SK-N-SH (cell line): ENCODE measurements at regions not wholly inside any gene's neighbourhood (a gene's known extent, or its start where the extent isn't known, plus 50 kb on each side); places are given as distances from the start of the nearest gene placed in this dataset.

Experiments
- CTCF ChIA-PET: fragments of 300-600, 350-600 bp; formaldehyde crosslinking; extraction: SDS; loops from one replicate; lab custom pipeline; 2021; lab: Yijun Ruan, JAX
- POLR2A ChIA-PET: fragments of 350-600 bp; sonication (Branson Sonifier 250); formaldehyde crosslinking; extraction: SDS; loops from one replicate; lab custom pipeline; 2020; ENCODE audit warnings: antibody characterized with exemption, inconsistent platforms; lab: Yijun Ruan, JAX
- DNase-seq: peaks from one replicate; pipeline ENCODE4 v3.0.0; 2012
- H2AFZ ChIP-seq: fragments of 200-600 bp; sonication (generic); 2 replicates; pipeline ENCODE4 v1.8.1; 2016; ENCODE audit warnings: antibody characterized with exemption, mild to moderate bottlenecking, low read depth
- H3F3A ChIP-seq: fragments of 200-600 bp; sonication (generic); replicated peaks from 2 replicates; pipeline ENCODE3; 2016; ENCODE audit warnings: antibody characterized with exemption, mild to moderate bottlenecking; ENCODE audit not compliant: insufficient read depth
- H3K27ac ChIP-seq, 2 experiments: fragments of 200-500 bp in 1 of 2; fragments of 200-600 bp in 1 of 2; sonication (Bioruptor generic) in 1 of 2; sonication (generic), shearing (Covaris generic) in 1 of 2; 2 replicates each; pipeline versions ENCODE4 v1.5.1 to v1.6.1; 2014 to 2016; ENCODE audit warnings: low read depth in 2 of 2, inconsistent platforms in 1 of 2, low read length in 1 of 2, mild to moderate bottlenecking in 1 of 2, mixed read lengths in 1 of 2
- H3K27me3 ChIP-seq: fragments of 200-600 bp; sonication (generic), shearing (Covaris generic); 2 replicates; pipeline ENCODE4 v1.6.1; 2016; ENCODE audit warnings: mixed run types; ENCODE audit not compliant: insufficient read depth
- H3K36me3 ChIP-seq, 2 experiments: fragments of 200-500 bp in 1 of 2; fragments of 200-600 bp in 1 of 2; sonication (Bioruptor generic) in 1 of 2; sonication (generic) in 1 of 2; replicated peaks in 1 of 2; 2 replicates each; pipeline versions ENCODE3 to v1.5.1; 2014 to 2016; ENCODE audit warnings: low read length in 1 of 2, mild to moderate bottlenecking in 1 of 2; ENCODE audit not compliant: insufficient read depth in 2 of 2, control insufficient read depth in 1 of 2
- H3K4me1 ChIP-seq, 2 experiments: fragments of 200-500 bp in 1 of 2; fragments of 200-600 bp in 1 of 2; sonication (Bioruptor generic) in 1 of 2; sonication (generic), shearing (Covaris generic) in 1 of 2; 2 replicates each; pipeline versions ENCODE4 v1.5.1 to v1.6.1; 2014 to 2016; ENCODE audit warnings: low read depth in 1 of 2, low read length in 1 of 2, mixed run types in 1 of 2; ENCODE audit not compliant: insufficient read depth in 2 of 2, control insufficient read depth in 1 of 2
- H3K4me2 ChIP-seq: fragments of 200-600 bp; sonication (generic), shearing (Covaris generic); 2 replicates; pipeline ENCODE4 v1.6.1; 2017; ENCODE audit warnings: mixed run types
- H3K4me3 ChIP-seq, 2 experiments: fragments of 200-500 bp in 1 of 2; fragments of 200-600 bp in 1 of 2; sonication (Bioruptor generic) in 1 of 2; sonication (generic), shearing (Covaris generic) in 1 of 2; 2 replicates each; pipeline versions ENCODE4 v1.5.1 to v1.8.1; 2014 to 2016; ENCODE audit warnings: low read depth in 2 of 2, inconsistent platforms in 1 of 2, low read length in 1 of 2, mild to moderate bottlenecking in 1 of 2, mixed read lengths in 1 of 2, moderate library complexity in 1 of 2
- H3K79me2 ChIP-seq: fragments of 200-600 bp; sonication (generic); 2 replicates; pipeline ENCODE4 v1.8.1; 2017; ENCODE audit warnings: mild to moderate bottlenecking; ENCODE audit not compliant: insufficient read depth
- H3K9ac ChIP-seq: fragments of 200-600 bp; sonication (generic); 2 replicates; pipeline ENCODE4 v1.6.1; 2017; ENCODE audit warnings: mixed run types
- H3K9me2 ChIP-seq: fragments of 200-600 bp; sonication (generic); 2 replicates; pipeline ENCODE4 v1.6.1; 2017; ENCODE audit warnings: mixed run types
- H3K9me3 ChIP-seq: fragments of 200-600 bp; sonication (generic); 2 replicates; pipeline ENCODE4 v1.6.1; 2017; ENCODE audit warnings: mixed run types, mild to moderate bottlenecking, moderate library complexity
- H4K20me1 ChIP-seq: fragments of 200-600 bp; sonication (generic); 2 replicates; pipeline ENCODE4 v1.6.1; 2017; ENCODE audit warnings: mild to moderate bottlenecking, mixed run types; ENCODE audit not compliant: insufficient read depth
- CHD2 ChIP-seq: fragments of 150-350 bp; IDR thresholded peaks from 2 replicates; pipeline ENCODE4 v1.6.1; 2018; ENCODE audit warnings: low read length; ENCODE audit not compliant: partially characterized antibody
- CTCF ChIP-seq: fragments of 200-600 bp; sonication (generic); IDR thresholded peaks from 2 replicates; pipeline ENCODE4 v1.6.1; 2017; ENCODE audit warnings: antibody characterized with exemption, mild to moderate bottlenecking, moderate library complexity
- EP300 ChIP-seq, 2 experiments: IDR thresholded peaks; 2 replicates each; pipeline versions ENCODE4 v1.4.0 to v1.6.1; 2012; ENCODE audit warnings: borderline replicate concordance in 1 of 2, low read depth in 1 of 2, low read length in 1 of 2
- FOXM1 ChIP-seq: IDR thresholded peaks from 2 replicates; pipeline ENCODE4 v1.4.0; 2012; ENCODE audit warnings: low read depth, mild to moderate bottlenecking
- MAX ChIP-seq: IDR thresholded peaks from 2 replicates; pipeline ENCODE4 v1.4.0; 2012; ENCODE audit warnings: low read depth
- POLR2AphosphoS5 ChIP-seq: IDR thresholded peaks from 2 replicates; pipeline ENCODE4 v1.6.1; 2012; ENCODE audit warnings: low read depth, low read length
- RAD21 ChIP-seq: IDR thresholded peaks from 2 replicates; pipeline ENCODE4 v1.6.1; 2012; ENCODE audit warnings: mild to moderate bottlenecking, low read length
- RXRA ChIP-seq: IDR thresholded peaks from 2 replicates; pipeline ENCODE4 v1.4.0; 2012; ENCODE audit warnings: low read depth, mild to moderate bottlenecking, borderline replicate concordance
- TAF1 ChIP-seq: IDR thresholded peaks from 2 replicates; pipeline ENCODE4 v1.6.1; 2012; ENCODE audit warnings: low read depth, mild to moderate bottlenecking, low read length, moderate library complexity, borderline replicate concordance
- YY1 ChIP-seq: IDR thresholded peaks from 2 replicates; pipeline ENCODE4 v1.4.0; 2012; ENCODE audit warnings: low read depth, mild to moderate bottlenecking
- WGBS: methylation state at CpG from one replicate; pipeline ENCODE4 v1.1.6; 2017; ENCODE audit warnings: low lambda C conversion rate; 5-methylcytosine and 5-hydroxymethylcytosine counted together

DNA sequence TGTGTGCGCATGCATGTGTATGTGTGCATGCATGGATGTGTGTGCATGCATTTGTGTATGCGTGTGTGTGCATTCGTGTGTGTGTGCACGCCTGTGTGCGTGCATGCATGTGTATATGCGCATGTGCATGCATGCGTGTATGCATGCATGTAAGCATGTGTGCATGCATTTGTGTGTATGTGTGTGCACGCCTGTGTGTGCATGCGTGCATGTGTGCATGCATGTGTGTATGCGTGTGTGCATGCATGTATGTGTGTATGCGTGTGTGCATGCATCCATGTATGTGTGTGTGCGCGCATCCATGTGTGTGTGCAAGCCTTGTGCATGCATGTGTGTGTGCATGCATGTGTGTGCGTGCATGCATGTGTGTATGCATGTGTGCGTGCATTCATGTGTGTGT is 276.8 kb downstream of the PBX3 start:
- H3K4me3 ChIP-seq = no peak overlapping the region

GRCh38 chr9:126024581-126025230 is 277.5 kb downstream of the PBX3 start:
- POLR2A ChIA-PET = no interaction called here
- H3K9ac ChIP-seq = no peak overlapping the region
- 68% methylated on average over 11 of the region's 13 CpGs for WGBS

More for the DNA sequence above, 276.8 kb downstream of the PBX3 start:
- Histone ChIP-seq H3K27me3 (no peaks in the 10 kb centered on the region; the same call in 1 of the 2 replicates), H3K27ac (no peak overlapping the region), H3K9ac (no peak overlapping the region), H4K20me1 (no peaks in the 10 kb centered on the region), H3K4me1 (no peaks in the 10 kb centered on the region), H3F3A (no peaks in the 10 kb centered on the region), H3K4me2 (no peak overlapping the region), H2AFZ (no peak overlapping the region), H3K79me2 (no peaks in the 10 kb centered on the region), H3K9me3 (no peaks in the 10 kb centered on the region), H3K36me3 (no peaks in the 10 kb centered on the region), H3K9me2 (no peaks in the 10 kb centered on the region)
- ChIA-PET POLR2A (no interaction called here), CTCF (interaction anchor here (1.5 kb wide), 1 partner anchor 25 kb away, joined by 3 read pairs; no protein-coding TSS in a partner anchor)
- WGBS = 88% methylated on average over 15 of the region's 15 CpGs
- no peak for DNase-seq
- no peak for TF ChIP-seq EP300 (IDR thresholded peaks at IDR 0.05; ENCODE audit: borderline replicate concordance in 1 of 2, low read depth in 1 of 2, low read length in 1 of 2)
- TF ChIP-seq FOXM1 = no peak
- TF ChIP-seq CHD2 = no peak
- no peak for TF ChIP-seq RAD21
- TF ChIP-seq TAF1 = no peak
- no peak for TF ChIP-seq POLR2AphosphoS5
- no peak for TF ChIP-seq YY1

More at GRCh38 chr9:126024581-126025230, 277.5 kb downstream of the PBX3 start:
- Histone ChIP-seq H3K27me3 (no peaks in the 10 kb centered on the region; the same call in 1 of the 2 replicates), H3K4me1 (no peaks in the 10 kb centered on the region), H3K4me3 (no peak overlapping the region), H3K36me3 (no peaks in the 10 kb centered on the region), H3K9me3 (no peaks in the 10 kb centered on the region), H3K9me2 (no peaks in the 10 kb centered on the region), H2AFZ (no peak overlapping the region)
- no peak for DNase-seq
- no peak for TF ChIP-seq CTCF
- no peak for TF ChIP-seq RXRA
- no peak for TF ChIP-seq MAX
- TF ChIP-seq, all 33 proteins: peak for 0
- Histone ChIP-seq H3F3A (no peaks in the 10 kb centered on the region), H4K20me1 (no peaks in the 10 kb centered on the region), H3K4me2 (no peak overlapping the region), H3K27ac (no peak overlapping the region), H3K79me2 (no peaks in the 10 kb centered on the region)
- CTCF ChIA-PET = no interaction called here
